ENCODE measurements at regions not wholly inside any gene's neighbourhood (a gene's known extent, or its start where the extent isn't known, plus 50 kb on each side); places are given as distances from the start of the nearest gene placed in this dataset.

- Histone ChIP-seq H3T11ph (ENCODE audit: low read length) (no peak overlapping the region), H4K8ac (replicated peaks; ENCODE audit: insufficient read length, low read depth, low read length) (no peak overlapping the region), H3K4me2 (ENCODE audit: insufficient read depth, insufficient read length, low read length) (no peak overlapping the region), H4K91ac (ENCODE audit: insufficient read length, low read depth, low read length) (no peak overlapping the region), H3K9ac (ENCODE audit: extremely low read depth, insufficient read length, low read length) (no peak overlapping the region), H2BK15ac (ENCODE audit: low read depth, low read length) (no peak overlapping the region), H3K14ac (ENCODE audit: insufficient read depth, low read length) (no peak overlapping the region), H2BK5ac (ENCODE audit: insufficient read length, low read length) (no peak overlapping the region), H3K18ac (ENCODE audit: insufficient read length, low read depth, low read length) (no peak overlapping the region), H3K4me1 (ENCODE audit: insufficient read depth, low read length) (no peaks in the 10 kb centered on the region), H2BK120ac (ENCODE audit: low read depth, low read length, poor library complexity, severe bottlenecking) (no peak overlapping the region), H2BK12ac (ENCODE audit: insufficient read length, low read depth, low read length) (no peak overlapping the region), H2AK5ac (ENCODE audit: insufficient read length, low read length) (no peak overlapping the region), H3K4ac (ENCODE audit: low read depth, low read length) (no peak overlapping the region), H4K5ac (ENCODE audit: insufficient read length, low read depth, low read length) (no peak overlapping the region), H3K79me2 (ENCODE audit: insufficient read depth, low read length) (no peaks in the 10 kb centered on the region), H3K79me1 (ENCODE audit: insufficient read depth, low read depth, low read length, poor library complexity, severe bottlenecking) (no peaks in the 10 kb centered on the region), H2AFZ (ENCODE audit: low read length) (no peak overlapping the region), H3K27me3 (ENCODE audit: insufficient read depth, low read length) (no peaks in the 10 kb centered on the region), H3K9me3 (ENCODE audit: control insufficient read depth, low read depth, low read length) (no peaks in the 10 kb centered on the region), H3K27ac (ENCODE audit: insufficient read length, low read depth, low read length) (no peak overlapping the region), H4K20me1 (ENCODE audit: control insufficient read depth, insufficient read depth, insufficient read length) (no peaks in the 10 kb centered on the region), H3K23ac (ENCODE audit: insufficient read length, low read depth, low read length) (no peak overlapping the region), H3K56ac (ENCODE audit: insufficient read length, low read depth, low read length) (no peak overlapping the region), H3K23me2 (ENCODE audit: insufficient read length, low read depth, low read length, poor library complexity, severe bottlenecking) (no peaks in the 10 kb centered on the region), H2BK20ac (ENCODE audit: low read depth, low read length, poor library complexity, severe bottlenecking) (no peak overlapping the region)
- no peaks in the 10 kb centered on the region for H3K27me3 Mint-ChIP-seq (ENCODE audit: low read depth)
- DNase-seq: no peak
- H3K27ac Mint-ChIP-seq: no peak overlapping the region
- H3K4me3 Mint-ChIP-seq: no peak overlapping the region
- H3K4me1 Mint-ChIP-seq: peaks cover 0 to 12% of the 10 kb centered on the region in 2 experiments; a peak in 2 of 4 replicates
- TF ChIP-seq, protein P1, sequence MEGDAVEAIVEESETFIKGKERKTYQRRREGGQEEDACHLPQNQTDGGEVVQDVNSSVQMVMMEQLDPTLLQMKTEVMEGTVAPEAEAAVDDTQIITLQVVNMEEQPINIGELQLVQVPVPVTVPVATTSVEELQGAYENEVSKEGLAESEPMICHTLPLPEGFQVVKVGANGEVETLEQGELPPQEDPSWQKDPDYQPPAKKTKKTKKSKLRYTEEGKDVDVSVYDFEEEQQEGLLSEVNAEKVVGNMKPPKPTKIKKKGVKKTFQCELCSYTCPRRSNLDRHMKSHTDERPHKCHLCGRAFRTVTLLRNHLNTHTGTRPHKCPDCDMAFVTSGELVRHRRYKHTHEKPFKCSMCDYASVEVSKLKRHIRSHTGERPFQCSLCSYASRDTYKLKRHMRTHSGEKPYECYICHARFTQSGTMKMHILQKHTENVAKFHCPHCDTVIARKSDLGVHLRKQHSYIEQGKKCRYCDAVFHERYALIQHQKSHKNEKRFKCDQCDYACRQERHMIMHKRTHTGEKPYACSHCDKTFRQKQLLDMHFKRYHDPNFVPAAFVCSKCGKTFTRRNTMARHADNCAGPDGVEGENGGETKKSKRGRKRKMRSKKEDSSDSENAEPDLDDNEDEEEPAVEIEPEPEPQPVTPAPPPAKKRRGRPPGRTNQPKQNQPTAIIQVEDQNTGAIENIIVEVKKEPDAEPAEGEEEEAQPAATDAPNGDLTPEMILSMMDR (conservative IDR thresholded peaks at IDR 0.05): no peak
- no peaks in the 10 kb centered on the region; a peak in 1 of 7 replicates for H3K36me3 Mint-ChIP-seq (ENCODE audit: insufficient read depth in 1 of 3, low read depth in 3 of 3)
- no CpG with 5 or more reads among the region's 1 CpG for WGBS (ENCODE audit: extremely low coverage, insufficient read length, low lambda C conversion rate)
- H3K9me3 Mint-ChIP-seq: no peaks in the 10 kb centered on the region
Measured at GRCh38 chr1:222031318-222031717, 289.4 kb upstream of the DUSP10 start.
